DND-41 (cell line): ENCODE measurements at regions not wholly inside any gene's neighbourhood (a gene's known extent, or its start where the extent isn't known, plus 50 kb on each side); places are given as distances from the start of the nearest gene placed in this dataset.

ENCODE experiments used
- ATAC-seq: fragments of 200-7000 bp; cut with Tn5 transposase; 3 replicates; pipeline ENCODE4 v1.9.1; 2021; ENCODE audit warnings: low read depth; ENCODE audit not compliant: insufficient read depth
- DNase-seq: peaks from one replicate; pipeline ENCODE4 v3.0.0-alpha.2; 2020
- H2AFZ ChIP-seq: 2 replicates; pipeline ENCODE4 v1.6.0; 2012; ENCODE audit warnings: low read depth, low read length
- H3K27ac ChIP-seq: 2 replicates; pipeline ENCODE4 v1.5.1; 2012; ENCODE audit warnings: low read length, inconsistent platforms
- H3K27me3 ChIP-seq: fragments of 200-600 bp; sonication (generic); 2 replicates; pipeline ENCODE4 v1.6.0; 2012; ENCODE audit warnings: low read length, mild to moderate bottlenecking, inconsistent platforms; ENCODE audit not compliant: insufficient read depth, poor library complexity
- H3K36me3 ChIP-seq: 2 replicates; pipeline ENCODE4 v1.5.1; 2012; ENCODE audit warnings: low read length, inconsistent platforms; ENCODE audit not compliant: insufficient read depth
- H3K4me1 ChIP-seq: 2 replicates; pipeline ENCODE4 v1.5.1; 2012; ENCODE audit warnings: mild to moderate bottlenecking, low read length; ENCODE audit not compliant: insufficient read depth
- H3K4me2 ChIP-seq: 2 replicates; pipeline ENCODE4 v1.6.0; 2012; ENCODE audit warnings: mild to moderate bottlenecking, moderate library complexity, low read length, inconsistent platforms; ENCODE audit not compliant: insufficient read depth
- H3K4me3 ChIP-seq, 2 experiments: fragments of 200-600 bp in 1 of 2; shearing (Covaris generic) in 1 of 2; 2 replicates each; pipeline ENCODE4 v1.5.1; 2012 to 2016; ENCODE audit warnings: inconsistent platforms in 2 of 2, low read length in 2 of 2, mild to moderate bottlenecking in 2 of 2, low read depth in 1 of 2, moderate library complexity in 1 of 2
- H3K79me2 ChIP-seq: 2 replicates; pipeline ENCODE4 v1.6.0; 2012; ENCODE audit warnings: low read length, inconsistent platforms; ENCODE audit not compliant: insufficient read depth
- H3K9ac ChIP-seq: 2 replicates; pipeline ENCODE4 v1.6.0; 2012; ENCODE audit warnings: low read depth, mild to moderate bottlenecking, inconsistent platforms, low read length, moderate library complexity
- H3K9me3 ChIP-seq: 2 replicates; pipeline ENCODE4 v1.5.1; 2012; ENCODE audit warnings: low read length, moderate library complexity, mild to moderate bottlenecking, inconsistent platforms; ENCODE audit not compliant: insufficient read depth, severe bottlenecking
- H4K20me1 ChIP-seq: 2 replicates; pipeline ENCODE4 v1.6.0; 2012; ENCODE audit warnings: low read length; ENCODE audit not compliant: insufficient read depth
- CTCF ChIP-seq: IDR thresholded peaks from 2 replicates; pipeline ENCODE4 v1.5.1; 2012; ENCODE audit warnings: borderline replicate concordance, low read length, moderate library complexity, mild to moderate bottlenecking; ENCODE audit not compliant: poor library complexity, severe bottlenecking; ENCODE audit errors: extremely low read depth
- EZH2 ChIP-seq: IDR thresholded peaks from 3 replicates; pipeline ENCODE4 v1.6.1; 2012; ENCODE audit warnings: borderline replicate concordance, low read depth, mild to moderate bottlenecking, moderate library complexity, low read length, inconsistent platforms; ENCODE audit not compliant: severe bottlenecking

GRCh38 chr7:81604075-81604807 lies 165.6 kb downstream of the HGF start:
- no peaks in the 10 kb centered on the region for H3K4me1 ChIP-seq
- H3K9me3 ChIP-seq, result no peaks in the 10 kb centered on the region
- no peak overlapping the region for H3K27ac ChIP-seq
- H3K4me2 ChIP-seq, result no peak overlapping the region
- H3K79me2 ChIP-seq, result no peaks in the 10 kb centered on the region
- H3K27me3 ChIP-seq, result no peaks in the 10 kb centered on the region
- no peaks in the 10 kb centered on the region for H4K20me1 ChIP-seq
- no peaks in the 10 kb centered on the region for H3K36me3 ChIP-seq
- no peak for TF ChIP-seq EZH2
- no peak for TF ChIP-seq CTCF
- DNase-seq, result no peak
- ATAC-seq, result no peak
- H3K4me3 ChIP-seq, result no peak overlapping the region
- H3K9ac ChIP-seq, result no peak overlapping the region
- H2AFZ ChIP-seq, result no peak overlapping the region

GRCh38 chr7:81600608-81601007 lies 169.2 kb downstream of the HGF start:
- H3K9me3 ChIP-seq, result no peaks in the 10 kb centered on the region
- TF ChIP-seq EZH2 (no peak), CTCF (no peak)
- no peaks in the 10 kb centered on the region for H3K4me1 ChIP-seq
- H3K27me3 ChIP-seq, result no peaks in the 10 kb centered on the region
- ATAC-seq (no peak), DNase-seq (no peak)
- no peaks in the 10 kb centered on the region for H3K36me3 ChIP-seq
- H3K27ac ChIP-seq, result no peak overlapping the region
- no peak overlapping the region for H3K4me3 ChIP-seq
- H3K4me2 ChIP-seq, result no peak overlapping the region
- H4K20me1 ChIP-seq, result no peaks in the 10 kb centered on the region
- no peaks in the 10 kb centered on the region for H3K79me2 ChIP-seq
- no peak overlapping the region for H3K9ac ChIP-seq
- H2AFZ ChIP-seq, result no peak overlapping the region

- Histone ChIP-seq H3K27ac (no peak overlapping the region), H3K79me2 (no peaks in the 10 kb centered on the region), H3K9me3 (no peaks in the 10 kb centered on the region), H3K4me2 (no peak overlapping the region), H3K4me1 (no peaks in the 10 kb centered on the region), H4K20me1 (no peaks in the 10 kb centered on the region), H3K27me3 (no peaks in the 10 kb centered on the region), H3K9ac (no peak overlapping the region), H2AFZ (no peak overlapping the region), H3K4me3 (no peak overlapping the region), H3K36me3 (no peaks in the 10 kb centered on the region)
- ATAC-seq, result no peak
- DNase-seq, result no peak
- no peak for TF ChIP-seq CTCF
- TF ChIP-seq EZH2, result no peak
These were observed 170.9 kb downstream of the HGF start for GRCh38 chr7:81598951-81599350.
